CD4-positive, alpha-beta T cell treated with Interleukin-17A for 4 hours (primary cell): ENCODE measurements at regions not wholly inside any gene's neighbourhood (a gene's known extent, or its start where the extent isn't known, plus 50 kb on each side); places are given as distances from the start of the nearest gene placed in this dataset.
"Not testable (repeated sequence)": the region's sequence is repeated elsewhere in the genome, so short reads cannot be mapped to it uniquely, and the experiment has no call there.

Source experiments
- DNase-seq: peaks from one replicate; pipeline ENCODE4 v3.0.0-alpha.2; 2020; ENCODE audit warnings: mixed read lengths

DNA sequence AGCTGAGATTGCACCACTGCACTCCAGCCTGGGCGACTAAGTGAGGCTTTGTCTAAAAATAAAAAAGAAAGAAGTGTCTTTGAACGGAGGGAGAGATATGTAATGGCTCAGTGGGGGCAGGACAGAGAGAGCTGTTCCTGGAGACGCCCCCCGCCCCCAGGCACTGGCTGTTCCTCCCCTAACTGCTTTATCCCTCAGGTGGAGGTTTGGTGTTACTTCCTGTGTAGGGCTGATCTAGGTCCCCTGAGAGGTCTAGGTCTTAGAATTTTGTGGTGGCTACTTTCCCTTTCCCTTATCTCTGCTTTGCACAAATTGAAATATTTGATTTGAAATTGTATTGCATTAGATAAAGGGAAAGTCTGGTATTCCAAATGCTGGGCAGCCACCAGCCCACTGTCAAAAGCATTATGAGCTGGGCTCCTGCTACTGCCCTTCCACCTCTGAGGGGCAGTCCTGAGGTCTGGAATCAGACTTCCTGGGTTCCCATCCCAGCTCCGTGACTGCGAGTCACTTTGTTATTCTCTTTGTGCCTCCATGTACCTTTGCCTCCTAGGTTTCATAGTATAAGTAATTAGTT is 134.8 kb upstream of the KIF26B start:
- DNase-seq = no peak

GRCh38 chr1:245016700-245017099 is 138.1 kb upstream of the KIF26B start:
- no peak for DNase-seq

GRCh38 chr1:245015031-245015430 is 139.8 kb upstream of the KIF26B start:
- no peak for DNase-seq

GRCh38 chr1:245014247-245015029 is 140.3 kb upstream of the KIF26B start:
- no peak for DNase-seq

DNA sequence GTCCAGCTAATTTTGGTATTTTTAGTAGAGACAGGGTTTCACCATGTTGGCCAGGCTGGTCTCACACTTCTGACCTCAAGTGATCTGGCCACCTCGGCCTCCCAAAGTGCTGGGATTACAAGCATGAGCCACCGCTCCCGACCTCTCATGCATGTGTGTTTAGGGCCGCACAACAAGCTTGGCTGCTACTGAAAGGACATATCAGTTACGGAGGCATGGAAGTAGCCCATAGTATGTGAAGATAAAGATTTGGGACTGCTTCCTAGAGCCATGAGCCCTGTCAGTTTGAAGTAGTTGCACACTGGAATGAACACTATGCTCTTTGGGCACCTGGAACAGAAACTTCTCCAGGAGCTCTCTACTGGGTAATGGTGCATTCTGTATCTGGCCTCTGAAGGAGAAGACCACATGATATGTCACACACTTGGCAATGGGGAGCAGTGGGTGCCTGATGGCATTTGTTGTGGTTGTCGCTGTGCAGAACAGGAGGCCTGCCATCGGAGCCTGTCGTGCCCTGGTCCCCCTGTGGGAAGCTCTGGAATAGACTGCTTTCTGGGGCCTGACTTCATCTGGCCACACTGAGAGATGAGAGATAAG is 144.7 kb upstream of the KIF26B start:
- DNase-seq = no peak

DNA sequence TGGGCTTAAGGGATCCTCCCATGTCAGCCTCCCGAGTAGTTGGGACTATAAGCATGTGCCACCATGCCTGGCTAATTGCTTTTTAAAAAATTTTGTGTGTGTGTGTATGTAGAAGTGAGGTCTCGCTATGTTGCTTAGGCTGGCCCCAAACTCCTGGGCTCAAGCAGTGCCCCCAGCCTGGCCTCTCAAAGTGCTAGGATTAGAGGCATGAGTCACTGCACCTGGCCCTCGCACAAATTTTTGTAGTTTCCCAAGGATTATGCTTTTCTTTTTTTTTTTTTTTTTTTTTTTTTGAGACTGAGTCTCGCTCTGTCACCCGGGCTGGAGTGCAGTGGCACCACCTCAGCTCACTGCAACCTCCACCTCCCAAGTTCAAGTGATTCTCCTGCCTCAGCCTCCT is 144.4 kb upstream of the HNRNPU start:
- DNase-seq = no peak

DNA sequence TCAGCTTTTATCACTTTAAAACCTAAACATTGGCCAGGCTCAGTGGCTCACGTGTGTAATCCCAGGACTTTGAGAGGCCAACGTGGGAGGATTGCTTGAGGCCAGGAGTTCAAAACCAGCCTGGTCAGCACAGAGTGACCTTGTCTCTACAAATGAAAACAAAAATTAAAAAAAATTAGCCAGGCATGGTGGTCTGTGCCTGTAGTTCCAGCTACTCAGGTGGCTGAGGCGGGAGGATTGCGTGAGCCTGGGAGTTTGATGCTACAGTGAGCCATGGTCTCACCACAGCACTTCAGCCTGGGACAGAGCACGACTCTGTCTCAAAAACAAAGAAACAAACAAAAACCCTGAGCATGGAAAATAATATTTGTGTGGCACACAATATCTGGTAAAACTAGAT is 143.5 kb upstream of the HNRNPU start:
- no peak for DNase-seq

- no peak for DNase-seq
Observed at GRCh38 chr1:245003246-245003645, 138.9 kb upstream of the HNRNPU start.

DNA sequence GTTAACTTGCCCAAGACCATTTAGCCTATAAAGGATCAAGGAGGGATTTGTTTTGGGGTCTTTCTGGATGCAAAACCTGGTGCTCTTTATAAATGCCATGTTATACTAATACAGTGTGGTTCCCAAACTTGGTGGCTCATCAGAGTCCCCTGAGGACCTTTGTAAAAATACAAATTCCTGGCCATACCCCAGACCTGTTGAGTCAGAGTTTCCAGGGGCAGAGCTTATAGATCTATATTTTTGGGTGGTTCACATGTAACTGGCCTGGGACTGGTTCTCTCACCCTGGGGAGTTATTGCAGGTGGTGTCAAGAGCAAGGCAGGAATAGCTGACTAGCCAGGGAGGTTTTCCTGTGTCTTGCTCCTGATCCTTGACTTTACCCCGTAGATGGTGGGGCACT is 136.9 kb upstream of the HNRNPU start:
- DNase-seq = no peak

DNA sequence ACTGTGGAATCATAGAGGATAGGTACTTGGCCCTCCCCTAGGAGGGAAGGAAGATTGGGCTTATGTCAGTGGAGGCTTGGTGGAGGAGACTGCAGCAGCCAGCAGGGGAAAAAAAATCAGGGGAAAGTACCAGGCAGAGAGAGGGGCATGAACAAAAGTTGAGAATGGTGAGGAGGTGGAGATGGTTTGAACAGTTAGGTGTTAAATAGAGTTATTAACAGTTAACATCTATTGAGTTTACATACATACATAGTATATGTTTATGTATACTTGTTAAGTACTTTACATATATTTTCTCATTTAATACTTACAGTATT is 136.5 kb upstream of the HNRNPU start:
- no peak for DNase-seq

DNA sequence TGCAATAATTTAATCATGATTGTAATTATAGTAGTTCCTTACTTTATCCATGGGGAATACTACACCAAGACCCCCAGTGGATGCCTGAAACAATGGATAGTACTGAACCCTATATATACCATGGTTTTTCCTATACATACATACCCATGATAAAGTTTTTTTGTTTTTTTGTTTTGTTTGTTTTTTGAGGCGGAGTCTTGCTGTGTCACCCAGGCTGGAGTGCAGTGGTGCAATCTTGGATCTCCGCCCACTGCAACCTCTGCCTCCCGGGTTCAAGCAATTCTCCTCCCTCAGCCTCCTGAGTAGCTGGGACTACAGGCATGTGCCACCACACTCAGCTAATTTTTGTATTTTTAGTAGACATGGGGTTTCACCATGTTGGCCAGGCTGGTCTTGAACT is 135.3 kb upstream of the HNRNPU start:
- DNase-seq = not testable (repeated sequence)

GRCh38 chr1:244998717-244999346 is 134.5 kb upstream of the HNRNPU start:
- no peak for DNase-seq

DNA sequence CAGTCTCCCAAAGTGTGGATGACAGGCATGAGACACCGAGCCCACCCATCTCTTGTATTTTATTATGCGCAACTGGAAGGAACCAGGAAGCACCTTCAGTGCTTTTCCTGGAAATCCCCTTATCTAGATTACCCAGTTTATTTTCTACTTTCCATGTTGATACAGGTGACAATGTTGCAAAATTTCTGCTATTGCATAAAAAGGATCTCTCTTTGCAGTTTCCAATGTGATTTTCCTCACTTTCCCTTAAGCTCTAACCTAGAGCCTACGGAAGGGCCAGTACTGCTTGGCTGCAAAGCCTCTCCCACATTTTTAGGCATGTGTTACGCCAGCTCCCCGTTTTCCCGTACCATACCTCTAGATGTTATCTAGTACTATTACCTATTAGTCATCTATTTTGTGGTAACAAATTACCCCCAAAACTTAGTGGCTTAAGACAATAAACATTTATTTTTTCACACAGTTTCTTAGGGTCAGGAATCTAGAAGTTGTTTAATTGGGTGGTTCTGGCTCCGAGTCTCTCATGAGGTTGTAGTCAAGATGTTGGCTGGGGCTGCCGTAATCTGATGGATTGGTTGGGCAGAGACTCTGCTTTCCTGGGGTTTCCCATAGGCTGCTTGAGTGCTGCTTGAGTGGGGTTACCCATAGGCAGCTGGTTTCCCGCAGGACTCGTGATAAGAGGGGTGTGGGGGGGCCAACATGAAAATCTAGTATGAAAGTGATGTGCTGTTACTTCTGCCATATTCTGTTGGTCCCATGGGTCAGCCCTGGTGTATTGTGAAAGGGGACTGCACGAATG is 131.5 kb upstream of the HNRNPU start:
- DNase-seq = no peak

GRCh38 chr1:244992833-244993232 is 128.5 kb upstream of the HNRNPU start:
- DNase-seq = no peak

DNA sequence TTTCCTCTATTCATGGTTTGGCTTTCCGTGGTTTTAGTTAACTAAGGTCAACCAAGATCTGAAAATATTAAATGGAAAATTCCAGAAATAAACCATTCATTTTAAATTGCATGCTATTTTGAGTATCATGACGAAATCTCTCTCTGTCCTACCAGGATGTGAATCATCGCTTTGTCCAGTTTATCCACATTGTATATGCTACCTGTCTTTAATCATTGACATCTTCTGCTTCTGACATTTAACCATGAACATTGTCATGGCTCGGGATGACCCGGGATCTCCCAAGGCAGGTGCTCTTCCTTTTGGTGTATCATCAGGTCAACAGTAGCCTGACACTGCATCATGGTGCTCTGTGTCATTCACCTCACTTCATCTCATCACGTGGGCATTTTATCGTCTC is 125.5 kb upstream of the HNRNPU start:
- DNase-seq = no peak

- no peak for DNase-seq
Observed at GRCh38 chr1:244988521-244988920, 124.2 kb upstream of the HNRNPU start.

- DNase-seq = no peak
Observed at GRCh38 chr1:244980605-244981004, 116.3 kb upstream of the HNRNPU start.

DNA sequence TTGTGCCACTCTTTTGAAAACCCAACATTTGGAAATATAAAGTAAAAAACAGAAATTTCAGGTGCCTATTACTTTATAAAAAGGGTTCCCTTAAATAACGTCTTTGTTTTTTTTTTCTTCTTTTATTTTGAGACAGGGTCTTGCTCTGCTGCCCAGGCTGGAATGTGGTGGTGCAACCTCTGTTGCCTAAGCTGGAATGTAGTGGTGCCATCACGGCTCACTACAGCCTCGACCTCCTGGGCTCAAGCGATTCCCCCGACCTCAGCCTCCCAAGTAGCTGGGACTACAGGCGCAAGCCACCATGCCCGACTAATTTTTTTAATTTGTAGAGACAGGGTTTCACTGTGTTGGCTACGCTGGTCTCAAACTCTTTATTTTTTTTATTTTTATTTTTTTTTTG is 110.2 kb upstream of the HNRNPU start:
- DNase-seq = no peak

- no peak for DNase-seq
Observed at GRCh38 chr1:244974106-244974505, 109.8 kb upstream of the HNRNPU start.

DNA sequence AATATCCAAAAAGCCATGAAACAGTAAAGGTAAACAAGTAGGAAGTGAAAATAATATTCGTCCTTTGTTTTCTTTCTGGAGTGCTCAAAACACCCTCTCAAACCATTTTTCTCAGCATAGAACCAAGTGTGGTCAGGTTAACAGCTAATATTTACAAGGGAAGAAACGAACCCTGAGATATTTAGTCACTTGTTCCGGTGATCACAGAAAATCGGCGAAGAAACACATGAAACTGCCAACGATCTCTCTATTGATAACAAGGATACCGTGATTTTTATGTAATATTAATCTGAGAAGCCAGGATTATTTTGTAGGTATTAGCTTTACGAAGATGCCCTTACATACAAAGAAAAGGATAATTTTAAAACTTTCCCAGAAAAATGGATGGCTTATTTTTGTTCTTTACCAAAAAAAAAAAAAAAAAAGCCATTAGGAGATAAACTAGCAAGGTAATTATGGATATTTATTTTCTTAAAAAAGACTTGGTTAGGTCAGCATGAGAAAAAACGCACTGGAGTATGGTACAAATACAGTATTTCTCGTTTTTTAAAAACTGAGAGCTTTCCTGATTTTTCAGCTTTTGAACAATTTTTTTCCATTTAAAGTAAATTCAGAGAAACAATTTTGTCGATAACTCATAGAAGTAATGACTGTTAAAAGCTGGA is 107.3 kb upstream of the HNRNPU start:
- peak; percentile 18 for DNase-seq

GRCh38 chr1:244970744-244971551 is 106.6 kb upstream of the HNRNPU start:
- DNase-seq = no peak

GRCh38 chr1:244970236-244970743 is 105.9 kb upstream of the HNRNPU start:
- peak; percentile 93 for DNase-seq
